ENCODE measurements at regions not wholly inside any gene's neighbourhood (a gene's known extent, or its start where the extent isn't known, plus 50 kb on each side); places are given as distances from the start of the nearest gene placed in this dataset.
"Not testable (repeated sequence)": the region's sequence is repeated elsewhere in the genome, so short reads cannot be mapped to it uniquely, and the experiment has no call there.

- H3K9me3 Mint-ChIP-seq, H3K27ac Mint-ChIP-seq, DNase-seq, H3K4me3 Mint-ChIP-seq, H3K4me1 Mint-ChIP-seq, H3K36me3 Mint-ChIP-seq, ATAC-seq, H3K27me3 Mint-ChIP-seq, POLR2A ChIA-PET: not testable (repeated sequence)
Measured at GRCh38 chr1:82358706-82359105, 558.0 kb downstream of the ADGRL2 start.

DNA sequence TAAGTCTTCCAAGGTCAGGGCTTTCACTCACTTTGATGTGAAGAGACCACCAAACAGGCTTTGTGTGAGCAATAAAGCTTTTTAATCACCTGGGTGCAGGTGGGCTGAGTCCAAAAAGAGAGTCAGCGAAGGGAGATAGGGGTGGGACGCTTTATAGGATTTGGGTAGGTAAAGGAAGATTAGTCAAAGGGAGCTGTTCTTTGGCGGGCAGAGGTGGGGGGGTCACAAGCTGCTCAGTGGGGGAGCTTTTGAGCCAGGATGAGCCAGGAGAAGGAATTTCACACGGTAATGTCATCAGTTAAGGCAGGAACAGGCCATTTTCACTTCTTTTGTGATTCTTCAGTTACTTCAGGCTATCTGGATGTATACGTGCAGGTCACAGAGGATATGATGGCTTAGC lies 553.8 kb downstream of the ADGRL2 start:
- ATAC-seq, H3K27me3 Mint-ChIP-seq, POLR2A ChIA-PET, H3K27ac Mint-ChIP-seq, DNase-seq, H3K36me3 Mint-ChIP-seq, H3K4me3 Mint-ChIP-seq, H3K9me3 Mint-ChIP-seq, H3K4me1 Mint-ChIP-seq: not testable (repeated sequence)

GRCh38 chr1:82348487-82348886 lies 547.8 kb downstream of the ADGRL2 start:
- no peaks in the 10 kb centered on the region for H3K4me1 Mint-ChIP-seq
- peaks cover 0 to 2% (median 0%) of the 10 kb centered on the region in 5 donors for H3K27me3 Mint-ChIP-seq
- no peak overlapping the region for H3K4me3 Mint-ChIP-seq
- peaks cover 0 to 4% (median 0%) of the 10 kb centered on the region in 3 donors for H3K36me3 Mint-ChIP-seq
- ATAC-seq = no peak
- peaks cover 0 to 15% (median 4%) of the 10 kb centered on the region in 9 donors for H3K9me3 Mint-ChIP-seq
- POLR2A ChIA-PET = no interaction called here
- H3K27ac Mint-ChIP-seq = no peak overlapping the region
- no peak for DNase-seq

DNA sequence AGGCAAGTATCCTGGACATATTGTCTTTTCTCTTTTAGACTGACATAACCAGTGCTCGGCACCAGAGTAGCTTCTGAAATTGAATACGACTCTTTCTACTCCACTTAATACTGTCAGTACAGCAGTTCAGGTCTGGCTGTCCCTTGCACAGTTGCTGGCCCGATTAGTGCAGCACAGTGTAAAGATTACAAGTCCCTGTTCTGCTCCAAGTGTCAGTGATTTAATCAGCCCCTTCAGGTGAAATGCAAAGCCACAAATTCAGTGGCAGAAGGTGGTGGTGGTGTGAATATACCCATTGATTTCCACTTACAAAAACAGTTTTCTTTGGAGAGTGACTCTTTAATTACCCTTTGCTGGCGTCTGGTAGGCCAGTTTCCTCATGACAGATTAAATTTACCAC lies 545.4 kb downstream of the ADGRL2 start:
- DNase-seq (no peak), ATAC-seq (no peak)
- peaks cover 0 to 11% (median 2%) of the 10 kb centered on the region in 9 donors for H3K9me3 Mint-ChIP-seq
- POLR2A ChIA-PET = no interaction called here
- no peak overlapping the region for H3K27ac Mint-ChIP-seq
- peaks cover 0 to 4% (median 0%) of the 10 kb centered on the region in 3 donors for H3K36me3 Mint-ChIP-seq
- H3K4me3 Mint-ChIP-seq = no peak overlapping the region
- H3K4me1 Mint-ChIP-seq = no peaks in the 10 kb centered on the region
- H3K27me3 Mint-ChIP-seq = peaks cover 0 to 2% (median 0%) of the 10 kb centered on the region in 5 donors

- peaks cover 0 to 3% (median 0%) of the 10 kb centered on the region in 5 donors for H3K27me3 Mint-ChIP-seq
- H3K4me1 Mint-ChIP-seq = no peaks in the 10 kb centered on the region
- peaks cover 0 to 6% (median 0%) of the 10 kb centered on the region in 9 donors for H3K9me3 Mint-ChIP-seq
- H3K36me3 Mint-ChIP-seq = no peaks in the 10 kb centered on the region
- no peak for DNase-seq
- POLR2A ChIA-PET = no interaction called here
- ATAC-seq = no peak
- no peak overlapping the region for H3K4me3 Mint-ChIP-seq
- H3K27ac Mint-ChIP-seq = no peak overlapping the region
Measured at GRCh38 chr1:82343381-82343780, 542.6 kb downstream of the ADGRL2 start.

GRCh38 chr1:82337635-82338034 lies 536.9 kb downstream of the ADGRL2 start:
- Mint-ChIP-seq H3K4me1 (no peaks in the 10 kb centered on the region), H3K36me3 (no peaks in the 10 kb centered on the region), H3K27me3 (peaks cover 0 to 1% (median 0%) of the 10 kb centered on the region in 5 donors), H3K9me3 (peaks cover 0 to 6% (median 0%) of the 10 kb centered on the region in 9 donors), H3K27ac (no peak overlapping the region), H3K4me3 (no peak overlapping the region)
- ATAC-seq (no peak), DNase-seq (no peak)
- POLR2A ChIA-PET = no interaction called here

DNA sequence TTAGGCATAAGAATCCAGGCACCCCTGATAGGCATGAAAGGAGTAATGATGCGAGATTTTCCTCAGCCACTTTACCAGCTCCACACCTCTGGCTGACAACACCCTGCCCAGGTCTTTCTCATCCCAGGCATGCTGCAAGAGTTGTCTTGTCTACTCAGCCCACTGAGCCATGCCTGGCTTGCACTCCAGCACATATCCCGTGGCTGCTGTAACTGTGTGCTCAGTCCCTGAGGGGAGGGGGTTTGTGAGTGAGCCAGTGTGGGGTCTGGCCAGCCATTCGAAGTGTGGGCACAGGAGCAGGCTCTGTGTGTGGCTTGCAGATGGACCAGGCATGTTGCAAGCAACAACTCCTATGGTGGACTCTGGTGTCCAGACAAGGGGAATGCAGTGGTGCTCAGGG lies 529.6 kb downstream of the ADGRL2 start:
- no peak for ATAC-seq
- H3K4me1 Mint-ChIP-seq = no peaks in the 10 kb centered on the region
- H3K9me3 Mint-ChIP-seq = peaks cover 0 to 4% (median 0%) of the 10 kb centered on the region in 9 donors
- POLR2A ChIA-PET = no interaction called here
- H3K36me3 Mint-ChIP-seq = no peaks in the 10 kb centered on the region
- no peak overlapping the region for H3K4me3 Mint-ChIP-seq
- no peak for DNase-seq
- H3K27ac Mint-ChIP-seq = no peak overlapping the region
- H3K27me3 Mint-ChIP-seq = peaks cover 0 to 3% (median 0%) of the 10 kb centered on the region in 5 donors

GRCh38 chr1:82329226-82329625 lies 528.5 kb downstream of the ADGRL2 start:
- no peak for ATAC-seq
- no peak overlapping the region for H3K27ac Mint-ChIP-seq
- DNase-seq = no peak
- no peaks in the 10 kb centered on the region for H3K4me1 Mint-ChIP-seq
- H3K9me3 Mint-ChIP-seq = peaks cover 0 to 4% (median 0%) of the 10 kb centered on the region in 9 donors
- H3K27me3 Mint-ChIP-seq = peaks cover 0 to 3% (median 0%) of the 10 kb centered on the region in 5 donors
- H3K36me3 Mint-ChIP-seq = no peaks in the 10 kb centered on the region
- POLR2A ChIA-PET = no interaction called here
- H3K4me3 Mint-ChIP-seq = no peak overlapping the region

DNA sequence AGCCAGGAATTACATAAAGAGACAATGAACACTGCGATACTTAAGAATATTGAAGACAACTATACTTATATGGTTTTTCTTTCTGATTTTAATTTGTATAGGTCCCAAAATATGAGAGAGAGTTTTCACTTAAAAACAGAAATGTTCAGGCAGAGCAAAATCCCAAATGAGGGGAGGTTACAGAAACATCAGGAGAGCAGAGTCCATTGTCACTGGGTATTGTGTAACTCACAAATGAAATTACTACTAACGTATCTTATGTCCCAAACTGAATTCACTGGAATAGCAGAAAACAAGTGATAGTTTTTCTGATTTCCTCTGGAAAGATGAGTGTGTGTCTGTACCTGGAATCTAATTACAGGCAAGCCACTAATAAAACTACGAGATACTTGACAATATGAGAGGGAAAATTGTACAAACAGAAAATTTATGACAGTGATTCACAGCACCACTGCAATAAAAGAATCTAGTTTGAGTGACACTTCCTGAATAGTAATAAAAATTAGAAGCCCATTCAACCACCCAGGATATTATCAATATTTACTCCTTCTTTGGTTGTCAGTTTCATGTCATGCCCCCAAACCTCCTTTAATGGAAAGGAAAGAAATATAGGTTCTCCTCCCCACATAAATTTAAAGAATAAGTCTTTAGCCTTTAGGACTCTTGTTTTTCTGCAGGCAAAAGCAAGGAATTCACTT lies 522.6 kb downstream of the ADGRL2 start:
- H3K4me1 Mint-ChIP-seq = no peaks in the 10 kb centered on the region
- POLR2A ChIA-PET = no interaction called here
- H3K36me3 Mint-ChIP-seq = no peaks in the 10 kb centered on the region

DNA sequence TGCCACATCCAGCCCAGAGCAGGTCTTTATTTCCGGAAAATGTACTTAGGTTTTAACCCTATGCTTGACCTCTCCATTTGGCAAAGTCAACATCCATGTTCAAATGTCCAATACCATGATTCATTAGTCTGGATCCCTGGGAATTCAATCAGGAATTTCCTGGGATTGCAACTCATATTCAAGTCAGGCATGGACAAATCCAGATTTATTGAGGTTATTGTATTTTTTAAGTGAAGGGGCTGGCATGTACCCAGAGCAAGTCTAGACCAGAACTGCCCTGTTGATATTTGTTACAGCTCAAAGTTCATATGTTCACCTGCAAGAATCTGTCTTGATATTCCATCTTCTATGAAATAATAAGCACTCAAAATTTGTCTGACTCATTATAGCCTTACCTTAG lies 521.1 kb downstream of the ADGRL2 start:
- POLR2A ChIA-PET = no interaction called here
- no peak overlapping the region for H3K4me3 Mint-ChIP-seq
- H3K4me1 Mint-ChIP-seq = no peaks in the 10 kb centered on the region
- ATAC-seq (no peak), DNase-seq (no peak)
- H3K36me3 Mint-ChIP-seq = no peaks in the 10 kb centered on the region
- H3K27me3 Mint-ChIP-seq = peaks cover 0 to 4% (median 0%) of the 10 kb centered on the region in 5 donors
- no peak overlapping the region for H3K27ac Mint-ChIP-seq
- peaks cover 0 to 2% (median 0%) of the 10 kb centered on the region in 9 donors for H3K9me3 Mint-ChIP-seq

More for the DNA sequence above, 522.6 kb downstream of the ADGRL2 start:
- peaks cover 0 to 2% (median 0%) of the 10 kb centered on the region in 9 donors for H3K9me3 Mint-ChIP-seq
- H3K27me3 Mint-ChIP-seq = peaks cover 0 to 7% (median 0%) of the 10 kb centered on the region in 5 donors
- no peak overlapping the region for H3K4me3 Mint-ChIP-seq
- DNase-seq (no peak), ATAC-seq (no peak)
- H3K27ac Mint-ChIP-seq = no peak overlapping the region

DNA sequence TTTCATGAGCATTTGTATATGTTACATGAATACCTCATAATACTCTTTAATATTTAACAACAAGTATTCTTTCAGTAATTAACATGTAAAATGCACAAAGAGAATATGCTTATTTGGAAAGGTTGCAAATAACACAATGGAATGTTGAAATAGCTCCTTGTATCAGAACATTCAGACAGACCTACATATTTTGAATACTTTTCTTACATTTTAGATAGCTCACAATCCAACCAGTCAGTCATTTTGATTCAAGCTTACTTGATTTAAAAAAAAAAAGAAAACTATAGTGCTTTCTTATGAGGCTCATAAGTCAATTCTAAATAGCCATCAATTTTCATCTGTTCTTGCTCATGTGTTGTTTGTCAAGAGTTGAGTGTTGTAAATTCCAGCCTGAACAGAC lies 518.8 kb downstream of the ADGRL2 start:
- no peaks in the 10 kb centered on the region for H3K36me3 Mint-ChIP-seq
- POLR2A ChIA-PET = no interaction called here
- DNase-seq = no peak
- peaks cover 0 to 2% (median 0%) of the 10 kb centered on the region in 9 donors for H3K9me3 Mint-ChIP-seq
- H3K4me3 Mint-ChIP-seq = no peak overlapping the region
- no peak for ATAC-seq
- no peaks in the 10 kb centered on the region for H3K4me1 Mint-ChIP-seq
- peaks cover 0 to 4% (median 0%) of the 10 kb centered on the region in 5 donors for H3K27me3 Mint-ChIP-seq
- H3K27ac Mint-ChIP-seq = no peak overlapping the region

- POLR2A ChIA-PET = no interaction called here
- H3K9me3 Mint-ChIP-seq = peaks cover 0 to 4% (median 0%) of the 10 kb centered on the region in 9 donors
- no peak overlapping the region for H3K27ac Mint-ChIP-seq
- no peaks in the 10 kb centered on the region for H3K36me3 Mint-ChIP-seq
- H3K4me1 Mint-ChIP-seq = no peaks in the 10 kb centered on the region
- no peak for DNase-seq
- ATAC-seq = no peak
- H3K27me3 Mint-ChIP-seq = peaks cover 0 to 2% (median 0%) of the 10 kb centered on the region in 5 donors
- H3K4me3 Mint-ChIP-seq = no peak overlapping the region
Measured at GRCh38 chr1:82318921-82319320, 518.2 kb downstream of the ADGRL2 start.

GRCh38 chr1:82318265-82318664 lies 517.5 kb downstream of the ADGRL2 start:
- no peak for ATAC-seq
- H3K4me1 Mint-ChIP-seq = no peaks in the 10 kb centered on the region
- POLR2A ChIA-PET = no interaction called here

GRCh38 chr1:82317671-82318070 lies 516.9 kb downstream of the ADGRL2 start:
- POLR2A ChIA-PET = no interaction called here
- Mint-ChIP-seq H3K9me3 (peaks cover 0 to 4% (median 0%) of the 10 kb centered on the region in 9 donors), H3K36me3 (no peaks in the 10 kb centered on the region), H3K4me3 (no peak overlapping the region), H3K27ac (no peak overlapping the region), H3K27me3 (no peaks in the 10 kb centered on the region), H3K4me1 (no peaks in the 10 kb centered on the region)
- ATAC-seq = no peak
- DNase-seq = no peak

More at GRCh38 chr1:82318265-82318664, 517.5 kb downstream of the ADGRL2 start:
- H3K27ac Mint-ChIP-seq = no peak overlapping the region
- no peaks in the 10 kb centered on the region for H3K27me3 Mint-ChIP-seq
- H3K36me3 Mint-ChIP-seq = no peaks in the 10 kb centered on the region
- peaks cover 0 to 4% (median 0%) of the 10 kb centered on the region in 9 donors for H3K9me3 Mint-ChIP-seq
- no peak for DNase-seq
- no peak overlapping the region for H3K4me3 Mint-ChIP-seq
